ENCODE measurements at regions not wholly inside any gene's neighbourhood (a gene's known extent, or its start where the extent isn't known, plus 50 kb on each side); places are given as distances from the start of the nearest gene placed in this dataset.

DNA sequence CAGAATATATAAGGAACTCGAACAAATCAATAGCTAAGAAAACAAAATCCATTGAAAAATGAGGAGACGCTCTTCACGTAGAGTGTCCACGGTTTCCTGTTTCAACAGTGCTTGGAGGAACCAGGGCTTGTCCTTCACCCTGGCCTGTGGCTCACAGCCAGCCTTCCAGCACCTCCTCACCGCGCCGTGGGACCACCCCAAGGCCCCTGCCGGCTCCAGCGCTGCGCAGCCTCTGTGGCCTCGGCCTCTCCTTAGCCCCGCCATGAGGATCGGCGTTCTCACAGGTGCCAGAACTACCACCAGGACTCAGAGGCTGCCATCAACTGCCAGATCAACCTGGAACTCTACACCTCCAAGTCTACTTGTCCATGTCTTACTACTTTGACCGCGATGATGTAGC lies 52.5 kb upstream of the CTSO start:
- TF ChIP-seq CTCF (IDR thresholded peaks at IDR 0.05) (no peak), EZH2 (IDR thresholded peaks at IDR 0.05) (no peak), EZH2phosphoT487 (IDR thresholded peaks at IDR 0.05) (no peak)

All from neural progenitor cell (in vitro differentiated cells).